GM12878 (cell line): ENCODE measurements at regions not wholly inside any gene's neighbourhood (a gene's known extent, or its start where the extent isn't known, plus 50 kb on each side); places are given as distances from the start of the nearest gene placed in this dataset.

ENCODE experiments used
- ATAC-seq: fragments of 200-7000 bp; cut with Tn5 transposase; 3 replicates; pipeline ENCODE4 v1.9.1; 2020; ENCODE audit warnings: mild to moderate bottlenecking, moderate library complexity
- BruUV-seq: library from RNA; stranded (reverse); fragments of 400-500 nt; replicated peaks from 2 replicates; lab custom pipeline; 2021; lab: Mats Ljungman, UMichigan
- CTCF ChIA-PET: fragments of 300-600 bp; sonication (Branson Sonifier 250); formaldehyde crosslinking; extraction: SDS; loops from one replicate; lab custom pipeline; 2021; ENCODE audit warnings: inconsistent platforms; lab: Yijun Ruan, JAX
- POLR2A ChIA-PET: fragments of 350-600 bp; formaldehyde crosslinking; extraction: SDS; loops from one replicate; lab custom pipeline; 2021; ENCODE audit warnings: inconsistent platforms; lab: Charles Lee
- RAD21 ChIA-PET: fragments of 300-600 bp; sonication (Branson Sonifier 250); formaldehyde crosslinking; loops from one replicate; lab custom pipeline; 2023; ENCODE audit warnings: antibody characterized with exemption; ENCODE audit not compliant: unreplicated experiment; lab: Charles Lee
- SMC1A ChIA-PET: fragments of 300-600 bp; sonication (Branson Sonifier 250); formaldehyde crosslinking; loops from one replicate; lab custom pipeline; 2023; ENCODE audit not compliant: unreplicated experiment, uncharacterized antibody; lab: Charles Lee
- DNase-seq: peaks from one replicate; pipeline ENCODE4 v3.0.0-alpha.2; 2011; ENCODE audit warnings: low read depth, low spot score
- FAIRE-seq: peaks from 3 replicates; lab custom pipeline; 2011; peaks lifted over from hg19 to GRCh38; lab: Jason Lieb, UNC
- H2AFZ ChIP-seq: 2 replicates; pipeline ENCODE4 v1.6.0; 2011; ENCODE audit warnings: low read depth, low read length, control low read depth; ENCODE audit not compliant: control insufficient read depth
- H3K27ac ChIP-seq: 2 replicates; pipeline ENCODE4 v1.5.1; 2011; ENCODE audit warnings: control low read depth; ENCODE audit not compliant: control insufficient read depth, insufficient read depth
- H3K27me3 ChIP-seq, 2 experiments: replicated peaks in 1 of 2; 2 replicates each; pipeline versions ENCODE4 v1.6.0 to v1.6.1; 2011; ENCODE audit warnings: low read length in 1 of 2; ENCODE audit not compliant: control insufficient read depth in 2 of 2, insufficient read depth in 2 of 2
- H3K36me3 ChIP-seq, 2 experiments: 2 replicates each; pipeline ENCODE4 v1.5.1; 2011; ENCODE audit warnings: low read length in 1 of 2; ENCODE audit not compliant: control insufficient read depth in 2 of 2, insufficient read depth in 2 of 2
- H3K4me1 ChIP-seq: 2 replicates; pipeline ENCODE4 v1.6.1; 2011; ENCODE audit warnings: mild to moderate bottlenecking, low read length, moderate library complexity, mixed read lengths; ENCODE audit not compliant: control insufficient read depth, insufficient read depth
- H3K4me2 ChIP-seq: 2 replicates; pipeline ENCODE4 v1.6.0; 2011; ENCODE audit warnings: control low read depth; ENCODE audit not compliant: control insufficient read depth, insufficient read depth
- H3K4me3 ChIP-seq: fragments of 200-600 bp; sonication (generic); 2 replicates; pipeline ENCODE4 v1.5.1; 2016
- H3K79me2 ChIP-seq: 2 replicates; pipeline ENCODE4 v1.6.0; 2011; ENCODE audit warnings: low read length; ENCODE audit not compliant: control insufficient read depth, insufficient read depth
- H3K9ac ChIP-seq: 2 replicates; pipeline ENCODE4 v1.8.0; 2011; ENCODE audit warnings: low read length, control low read depth, mixed read lengths; ENCODE audit not compliant: control insufficient read depth, insufficient read depth
- H3K9me3 ChIP-seq: replicated peaks from 3 replicates; pipeline ENCODE4 v1.5.1; 2011; ENCODE audit warnings: mild to moderate bottlenecking, low read length; ENCODE audit not compliant: control insufficient read depth, insufficient read depth
- H4K20me1 ChIP-seq: 2 replicates; pipeline ENCODE4 v1.6.0; 2011; ENCODE audit not compliant: control insufficient read depth, insufficient read depth
- FOXM1 ChIP-seq: IDR thresholded peaks from 2 replicates; pipeline ENCODE4 v1.6.1; 2012; ENCODE audit warnings: low read depth, mild to moderate bottlenecking, inconsistent platforms, low read length, moderate library complexity
- KDM1A ChIP-seq: fragments of 200-600 bp; sonication (generic); IDR thresholded peaks from 2 replicates; pipeline ENCODE4 v1.6.1; 2016; ENCODE audit warnings: borderline replicate concordance
- ZBED1 ChIP-seq: IDR thresholded peaks from 2 replicates; pipeline ENCODE4 v1.6.1; 2016; ENCODE audit warnings: borderline replicate concordance
- ZNF217 ChIP-seq: fragments of 450-650 bp; IDR thresholded peaks from 2 replicates; pipeline ENCODE4 v1.6.1; 2017; ENCODE audit warnings: antibody characterized with exemption, mild to moderate bottlenecking
- WGBS: methylation state at CpG from one replicate; pipeline ENCODE4 v1.1.6; 2016; ENCODE audit warnings: low lambda C conversion rate; ENCODE audit not compliant: insufficient replicate concordance, insufficient coverage; ENCODE audit errors: missing lambda C conversion rate; 5-methylcytosine and 5-hydroxymethylcytosine counted together
- in situ Hi-C: fragments of 300-500 bp; cut with MboI; formaldehyde crosslinking; loops from 9 replicates; pipeline ENCODE4 v1.14.3; 2018; ENCODE audit warnings: mixed read lengths
- intact Hi-C: fragments of 100-400 bp; cut with micrococcal nuclease; formaldehyde crosslinking; loops from one replicate; pipeline ENCODE4 v1.14.2; 2022; ENCODE audit not compliant: unreplicated experiment
- TF ChIP-seq, protein P1 (sequence below), 3 experiments: IDR thresholded peaks in 2 of 3; conservative IDR thresholded peaks in 1 of 3; 2 replicates each; pipeline ENCODE4 v1.5.1; 2011; ENCODE audit warnings: low read depth in 3 of 3, low read length in 3 of 3, mild to moderate bottlenecking in 3 of 3, control low read depth in 2 of 3, moderate library complexity in 2 of 3, inconsistent platforms in 1 of 3, mixed read lengths in 1 of 3; ENCODE audit not compliant: control insufficient read depth in 2 of 3, insufficient read depth in 1 of 3; ENCODE audit errors: extremely low read depth in 1 of 3
- TF ChIP-seq, protein P2 (sequence below): fragments of 450-650 bp; IDR thresholded peaks from 2 replicates; pipeline ENCODE4 v1.6.1; 2014; ENCODE audit warnings: mild to moderate bottlenecking

DNA sequence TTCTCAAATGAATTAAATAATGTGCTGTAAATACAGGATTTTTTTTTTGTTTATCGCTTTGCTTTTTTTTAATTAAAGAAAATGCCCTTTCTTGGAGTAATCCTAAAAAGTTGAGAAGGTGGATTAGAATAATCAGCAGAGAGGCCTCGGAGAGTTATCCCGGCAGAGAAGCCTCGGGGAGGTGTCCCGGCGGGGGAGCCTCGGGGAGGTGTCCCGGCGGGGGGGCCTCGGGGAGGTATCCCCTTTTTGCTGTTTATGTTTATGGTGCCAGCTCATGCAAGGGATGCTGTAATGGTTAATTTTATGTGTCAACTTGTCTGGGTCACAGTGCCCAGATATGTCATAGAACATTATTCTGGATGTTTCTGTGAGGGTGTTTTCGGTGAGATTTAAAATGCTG is 263.0 kb upstream of the TRIB2 start:
- intact Hi-C loops = no loop called here
- H3K27ac ChIP-seq = no peak overlapping the region
- no peak overlapping the region for H3K4me3 ChIP-seq
- DNase-seq (no peak), ATAC-seq (no peak), FAIRE-seq (no peak)
- no peak overlapping the region for H3K4me2 ChIP-seq
- H3K27me3 ChIP-seq = no peaks in the 10 kb centered on the region
- no TSS peak for BruUV-seq
- no peaks in the 10 kb centered on the region for H3K79me2 ChIP-seq
- CTCF ChIA-PET = interaction anchor here (2.1 kb wide), 1 partner anchor 16 kb away, joined by 6 read pairs; no protein-coding TSS in a partner anchor
- SMC1A ChIA-PET = interaction anchor here (0.6 to 0.7 kb wide), 2 partner anchors 198 to 477 kb away, joined by 3 read pairs; no protein-coding TSS in a partner anchor
- TF ChIP-seq ZNF217 (no peak), KDM1A (no peak), FOXM1 (no peak), ZBED1 (no peak)
- TF ChIP-seq, protein P1, sequence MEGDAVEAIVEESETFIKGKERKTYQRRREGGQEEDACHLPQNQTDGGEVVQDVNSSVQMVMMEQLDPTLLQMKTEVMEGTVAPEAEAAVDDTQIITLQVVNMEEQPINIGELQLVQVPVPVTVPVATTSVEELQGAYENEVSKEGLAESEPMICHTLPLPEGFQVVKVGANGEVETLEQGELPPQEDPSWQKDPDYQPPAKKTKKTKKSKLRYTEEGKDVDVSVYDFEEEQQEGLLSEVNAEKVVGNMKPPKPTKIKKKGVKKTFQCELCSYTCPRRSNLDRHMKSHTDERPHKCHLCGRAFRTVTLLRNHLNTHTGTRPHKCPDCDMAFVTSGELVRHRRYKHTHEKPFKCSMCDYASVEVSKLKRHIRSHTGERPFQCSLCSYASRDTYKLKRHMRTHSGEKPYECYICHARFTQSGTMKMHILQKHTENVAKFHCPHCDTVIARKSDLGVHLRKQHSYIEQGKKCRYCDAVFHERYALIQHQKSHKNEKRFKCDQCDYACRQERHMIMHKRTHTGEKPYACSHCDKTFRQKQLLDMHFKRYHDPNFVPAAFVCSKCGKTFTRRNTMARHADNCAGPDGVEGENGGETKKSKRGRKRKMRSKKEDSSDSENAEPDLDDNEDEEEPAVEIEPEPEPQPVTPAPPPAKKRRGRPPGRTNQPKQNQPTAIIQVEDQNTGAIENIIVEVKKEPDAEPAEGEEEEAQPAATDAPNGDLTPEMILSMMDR (IDR thresholded peaks at IDR 0.05 in 2 of 3, conservative IDR thresholded peaks at IDR 0.05 in 1 of 3; ENCODE audit: control insufficient read depth in 2 of 3, extremely low read depth in 1 of 3, insufficient read depth in 1 of 3, low read depth in 3 of 3, low read length in 3 of 3) = no peak
- TF ChIP-seq, protein P2, sequence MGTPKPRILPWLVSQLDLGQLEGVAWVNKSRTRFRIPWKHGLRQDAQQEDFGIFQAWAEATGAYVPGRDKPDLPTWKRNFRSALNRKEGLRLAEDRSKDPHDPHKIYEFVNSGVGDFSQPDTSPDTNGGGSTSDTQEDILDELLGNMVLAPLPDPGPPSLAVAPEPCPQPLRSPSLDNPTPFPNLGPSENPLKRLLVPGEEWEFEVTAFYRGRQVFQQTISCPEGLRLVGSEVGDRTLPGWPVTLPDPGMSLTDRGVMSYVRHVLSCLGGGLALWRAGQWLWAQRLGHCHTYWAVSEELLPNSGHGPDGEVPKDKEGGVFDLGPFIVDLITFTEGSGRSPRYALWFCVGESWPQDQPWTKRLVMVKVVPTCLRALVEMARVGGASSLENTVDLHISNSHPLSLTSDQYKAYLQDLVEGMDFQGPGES = no peak
- POLR2A ChIA-PET = no interaction called here
- WGBS = 84% methylated on average over 11 of the region's 11 CpGs
- no peaks in the 10 kb centered on the region for H4K20me1 ChIP-seq
- no peak overlapping the region for H3K9ac ChIP-seq
- H2AFZ ChIP-seq = no peak overlapping the region
- in situ Hi-C loops = no loop called here
- H3K9me3 ChIP-seq = no peaks in the 10 kb centered on the region
- no peaks in the 10 kb centered on the region for H3K4me1 ChIP-seq
- no peaks in the 10 kb centered on the region for H3K36me3 ChIP-seq
- RAD21 ChIA-PET = no interaction called here
